ENCODE measurements at regions not wholly inside any gene's neighbourhood (a gene's known extent, or its start where the extent isn't known, plus 50 kb on each side); places are given as distances from the start of the nearest gene placed in this dataset.

GRCh38 chr16:6574146-6574545 lies 758.5 kb upstream of the RBFOX1 start:
- DNase-seq (ENCODE audit: low read depth) = no peak
- TF ChIP-seq CTCF (IDR thresholded peaks at IDR 0.05; ENCODE audit: low read depth, low read length) (no peak), MAX (IDR thresholded peaks at IDR 0.05; ENCODE audit: low read depth, low read length) (no peak), POLR2A (IDR thresholded peaks at IDR 0.05; ENCODE audit: extremely low read depth, insufficient read length) (no peak), MYC (IDR thresholded peaks at IDR 0.05; ENCODE audit: low read depth, low read length) (no peak)
- H3K4me3 ChIP-seq (ENCODE audit: low read depth, low read length) = no peak overlapping the region

GRCh38 chr16:6573577-6573976 lies 759.1 kb upstream of the RBFOX1 start:
- no peak overlapping the region for H3K4me3 ChIP-seq (ENCODE audit: low read depth, low read length)
- no peak for TF ChIP-seq CTCF (IDR thresholded peaks at IDR 0.05; ENCODE audit: low read depth, low read length)
- no peak for TF ChIP-seq POLR2A (IDR thresholded peaks at IDR 0.05; ENCODE audit: extremely low read depth, insufficient read length)
- no peak for TF ChIP-seq MYC (IDR thresholded peaks at IDR 0.05; ENCODE audit: low read depth, low read length)
- TF ChIP-seq MAX (IDR thresholded peaks at IDR 0.05; ENCODE audit: low read depth, low read length) = no peak
- DNase-seq (ENCODE audit: low read depth) = peak; percentile 6

- H3K4me3 ChIP-seq (ENCODE audit: low read depth, low read length) = no peak overlapping the region
- TF ChIP-seq POLR2A (IDR thresholded peaks at IDR 0.05; ENCODE audit: extremely low read depth, insufficient read length) = no peak
- no peak for TF ChIP-seq MAX (IDR thresholded peaks at IDR 0.05; ENCODE audit: low read depth, low read length)
- no peak for DNase-seq (ENCODE audit: low read depth)
These were observed 761.6 kb upstream of the RBFOX1 start for GRCh38 chr16:6571044-6571443.

- DNase-seq (ENCODE audit: low read depth) = no peak
- no peak for TF ChIP-seq CTCF (IDR thresholded peaks at IDR 0.05; ENCODE audit: low read depth, low read length)
- TF ChIP-seq MAX (IDR thresholded peaks at IDR 0.05; ENCODE audit: low read depth, low read length) = no peak
- TF ChIP-seq POLR2A (IDR thresholded peaks at IDR 0.05; ENCODE audit: extremely low read depth, insufficient read length) = no peak
- H3K4me3 ChIP-seq (ENCODE audit: low read depth, low read length) = no peak overlapping the region
These were observed 762.1 kb upstream of the RBFOX1 start for GRCh38 chr16:6570530-6570929.

- no peak for TF ChIP-seq MAX (IDR thresholded peaks at IDR 0.05; ENCODE audit: low read depth, low read length)
- TF ChIP-seq MYC (IDR thresholded peaks at IDR 0.05; ENCODE audit: low read depth, low read length) = no peak
- no peak for TF ChIP-seq POLR2A (IDR thresholded peaks at IDR 0.05; ENCODE audit: extremely low read depth, insufficient read length)
- no peak for TF ChIP-seq CTCF (IDR thresholded peaks at IDR 0.05; ENCODE audit: low read depth, low read length)
- no peak for DNase-seq (ENCODE audit: low read depth)
- H3K4me3 ChIP-seq (ENCODE audit: low read depth, low read length) = no peak overlapping the region
These were observed 769.7 kb upstream of the RBFOX1 start for GRCh38 chr16:6562986-6563385.

- TF ChIP-seq MYC (IDR thresholded peaks at IDR 0.05; ENCODE audit: low read depth, low read length) (no peak), POLR2A (IDR thresholded peaks at IDR 0.05; ENCODE audit: extremely low read depth, insufficient read length) (no peak), CTCF (IDR thresholded peaks at IDR 0.05; ENCODE audit: low read depth, low read length) (no peak), MAX (IDR thresholded peaks at IDR 0.05; ENCODE audit: low read depth, low read length) (no peak)
- H3K4me3 ChIP-seq (ENCODE audit: low read depth, low read length) = no peak overlapping the region
- no peak for DNase-seq (ENCODE audit: low read depth)
These were observed 772.1 kb upstream of the RBFOX1 start for GRCh38 chr16:6560306-6561100.
